ENCODE measurements at regions not wholly inside any gene's neighbourhood (a gene's known extent, or its start where the extent isn't known, plus 50 kb on each side); places are given as distances from the start of the nearest gene placed in this dataset.

- ATAC-seq (no peak), DNase-seq (no peak)
- no peaks in the 10 kb centered on the region for H3K4me1 Mint-ChIP-seq
- intact Hi-C loops (cut with DNase I, micrococcal nuclease), result no loop called here
- ChIA-PET POLR2A (no interaction called here), CTCF (no interaction called here)
- H3K4me3 Mint-ChIP-seq, result no peak overlapping the region
- H3K27ac Mint-ChIP-seq, result no peak overlapping the region
- H3K27me3 Mint-ChIP-seq, result no peaks in the 10 kb centered on the region
- peaks cover 2% of the 10 kb centered on the region for H3K9me3 Mint-ChIP-seq (ENCODE audit: low read depth)
- no peaks in the 10 kb centered on the region for H3K36me3 Mint-ChIP-seq (ENCODE audit: low read depth)
Measured at GRCh38 chr3:176378789-176379188, 818.5 kb downstream of the TBL1XR1 start.

- POLR2A ChIA-PET, result no interaction called here
- Mint-ChIP-seq H3K27me3 (no peaks in the 10 kb centered on the region), H3K4me3 (no peak overlapping the region), H3K9me3 (ENCODE audit: low read depth) (peaks cover under 1% of the 10 kb centered on the region), H3K27ac (no peak overlapping the region), H3K36me3 (ENCODE audit: low read depth) (no peaks in the 10 kb centered on the region), H3K4me1 (no peaks in the 10 kb centered on the region)
- CTCF ChIA-PET, result no interaction called here
- ATAC-seq (no peak), DNase-seq (no peak)
- intact Hi-C loops (cut with DNase I, micrococcal nuclease), result no loop called here
Measured at GRCh38 chr3:176376531-176376930, 820.8 kb downstream of the TBL1XR1 start.

- ChIA-PET POLR2A (no interaction called here), CTCF (interaction anchor here (0.6 kb wide), 1 partner anchor 1986 kb away, joined by 3 read pairs; no protein-coding TSS in a partner anchor)
- Mint-ChIP-seq H3K4me3 (no peak overlapping the region), H3K27ac (no peak overlapping the region), H3K36me3 (ENCODE audit: low read depth) (no peaks in the 10 kb centered on the region), H3K9me3 (ENCODE audit: low read depth) (no peaks in the 10 kb centered on the region), H3K4me1 (no peaks in the 10 kb centered on the region), H3K27me3 (no peaks in the 10 kb centered on the region)
- ATAC-seq (no peak), DNase-seq (no peak)
- intact Hi-C loops (cut with DNase I, micrococcal nuclease), result no loop called here
Measured at GRCh38 chr3:176375519-176375918, 821.8 kb downstream of the TBL1XR1 start.

DNA sequence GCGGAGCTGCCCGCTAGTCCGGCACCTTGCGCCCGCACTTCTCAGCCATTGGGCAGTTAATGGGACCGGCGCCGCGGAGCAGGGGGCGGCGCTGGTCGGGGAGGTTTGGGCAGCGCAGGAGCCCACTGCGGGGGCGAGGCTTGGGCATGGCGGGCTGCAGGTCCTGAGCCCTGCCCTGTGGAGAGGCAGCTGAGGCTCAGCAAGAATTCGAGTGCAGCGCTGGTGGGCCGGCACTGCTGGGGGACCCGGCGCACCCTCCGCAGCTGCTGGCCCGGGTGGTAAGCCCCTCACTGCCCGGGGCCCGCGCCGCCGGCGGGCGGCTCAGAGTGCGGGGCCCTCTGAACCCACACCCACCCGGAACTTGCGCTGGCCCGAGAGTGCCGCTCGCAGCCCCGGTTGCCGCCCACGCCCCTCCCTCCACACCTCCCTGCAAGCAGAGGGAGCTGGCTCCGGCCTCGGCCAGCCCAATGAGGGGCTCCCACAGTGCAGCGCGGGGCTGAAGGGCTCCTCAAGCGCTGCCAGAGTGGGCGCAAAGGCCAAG is 835.0 kb downstream of the TBL1XR1 start:
- ATAC-seq (no peak), DNase-seq (no peak)
- Mint-ChIP-seq H3K27me3 (no peaks in the 10 kb centered on the region), H3K36me3 (ENCODE audit: low read depth) (no peaks in the 10 kb centered on the region), H3K4me3 (no peak overlapping the region), H3K9me3 (ENCODE audit: low read depth) (peaks cover 7% of the 10 kb centered on the region), H3K4me1 (no peaks in the 10 kb centered on the region), H3K27ac (no peak overlapping the region)
- intact Hi-C loops (cut with DNase I, micrococcal nuclease), result no loop called here
- ChIA-PET CTCF (no interaction called here), POLR2A (no interaction called here)

- no peaks in the 10 kb centered on the region for H3K27me3 Mint-ChIP-seq
- peaks cover 9% of the 10 kb centered on the region for H3K9me3 Mint-ChIP-seq (ENCODE audit: low read depth)
- intact Hi-C loops (cut with DNase I, micrococcal nuclease), result no loop called here
- POLR2A ChIA-PET, result no interaction called here
- H3K27ac Mint-ChIP-seq, result no peak overlapping the region
- no peaks in the 10 kb centered on the region for H3K36me3 Mint-ChIP-seq (ENCODE audit: low read depth)
- DNase-seq (no peak), ATAC-seq (no peak)
- H3K4me3 Mint-ChIP-seq, result no peak overlapping the region
- no peaks in the 10 kb centered on the region for H3K4me1 Mint-ChIP-seq
- CTCF ChIA-PET, result no interaction called here
Measured at GRCh38 chr3:176359211-176359610, 838.1 kb downstream of the TBL1XR1 start.

DNA sequence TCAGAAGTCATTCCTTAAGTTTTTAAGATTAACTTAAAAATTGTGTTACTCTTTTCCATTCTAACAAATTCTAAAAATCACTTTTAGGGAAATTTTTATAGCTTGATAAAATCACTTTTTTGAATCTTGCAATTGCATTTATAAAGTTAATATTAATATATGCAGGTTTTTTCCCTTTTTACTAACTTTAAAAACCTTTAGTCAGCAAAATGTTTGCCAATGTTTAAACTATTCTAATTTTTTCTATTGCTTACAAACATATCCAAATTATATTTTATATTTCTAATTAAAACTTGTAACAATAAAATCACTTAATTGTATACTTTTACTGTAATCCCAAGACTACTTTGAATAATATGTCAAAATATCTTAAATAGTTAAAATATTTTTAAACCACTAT is 839.4 kb downstream of the TBL1XR1 start:
- ChIA-PET CTCF (no interaction called here), POLR2A (no interaction called here)
- intact Hi-C loops (cut with DNase I, micrococcal nuclease), result no loop called here
- Mint-ChIP-seq H3K9me3 (ENCODE audit: low read depth) (peaks cover 9% of the 10 kb centered on the region), H3K4me3 (no peak overlapping the region), H3K27ac (no peak overlapping the region), H3K4me1 (no peaks in the 10 kb centered on the region), H3K36me3 (ENCODE audit: low read depth) (no peaks in the 10 kb centered on the region), H3K27me3 (no peaks in the 10 kb centered on the region)
- ATAC-seq, result no peak
- no peak for DNase-seq

DNA sequence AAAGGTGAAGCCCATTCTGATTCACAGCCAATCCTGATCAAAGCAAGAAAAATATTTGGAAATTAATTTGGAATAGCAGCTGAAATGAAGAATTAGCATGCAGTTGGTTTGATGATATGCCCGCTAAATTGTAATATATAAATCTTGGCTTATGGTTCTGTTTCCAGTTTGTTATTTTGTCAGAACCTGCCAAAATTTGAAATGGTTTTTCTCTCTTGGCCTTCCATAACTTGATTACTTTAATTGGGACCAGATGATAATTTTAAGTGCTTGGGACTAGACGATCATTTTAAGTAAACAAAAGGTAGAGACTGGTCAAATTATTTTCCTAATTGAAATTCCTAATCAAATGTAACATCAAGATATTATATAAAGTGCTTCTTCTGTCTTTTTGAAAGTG is 842.4 kb downstream of the TBL1XR1 start:
- no peaks in the 10 kb centered on the region for H3K4me1 Mint-ChIP-seq
- H3K36me3 Mint-ChIP-seq (ENCODE audit: low read depth), result no peaks in the 10 kb centered on the region
- CTCF ChIA-PET, result no interaction called here

GRCh38 chr3:176352716-176353334 is 844.5 kb downstream of the TBL1XR1 start:
- no peak overlapping the region for H3K4me3 Mint-ChIP-seq
- no peaks in the 10 kb centered on the region for H3K27me3 Mint-ChIP-seq
- POLR2A ChIA-PET, result no interaction called here
- no peaks in the 10 kb centered on the region for H3K36me3 Mint-ChIP-seq (ENCODE audit: low read depth)
- CTCF ChIA-PET, result no interaction called here
- H3K27ac Mint-ChIP-seq, result no peak overlapping the region
- H3K9me3 Mint-ChIP-seq (ENCODE audit: low read depth), result peaks cover 4% of the 10 kb centered on the region
- DNase-seq (no peak), ATAC-seq (no peak)
- intact Hi-C loops (cut with DNase I, micrococcal nuclease), result no loop called here
- H3K4me1 Mint-ChIP-seq, result no peaks in the 10 kb centered on the region

More for the DNA sequence above, 842.4 kb downstream of the TBL1XR1 start:
- POLR2A ChIA-PET, result no interaction called here
- Mint-ChIP-seq H3K27ac (no peak overlapping the region), H3K27me3 (no peaks in the 10 kb centered on the region), H3K9me3 (ENCODE audit: low read depth) (peaks cover 2% of the 10 kb centered on the region), H3K4me3 (no peak overlapping the region)
- DNase-seq (no peak), ATAC-seq (no peak)
- intact Hi-C loops (cut with DNase I, micrococcal nuclease), result no loop called here

DNA sequence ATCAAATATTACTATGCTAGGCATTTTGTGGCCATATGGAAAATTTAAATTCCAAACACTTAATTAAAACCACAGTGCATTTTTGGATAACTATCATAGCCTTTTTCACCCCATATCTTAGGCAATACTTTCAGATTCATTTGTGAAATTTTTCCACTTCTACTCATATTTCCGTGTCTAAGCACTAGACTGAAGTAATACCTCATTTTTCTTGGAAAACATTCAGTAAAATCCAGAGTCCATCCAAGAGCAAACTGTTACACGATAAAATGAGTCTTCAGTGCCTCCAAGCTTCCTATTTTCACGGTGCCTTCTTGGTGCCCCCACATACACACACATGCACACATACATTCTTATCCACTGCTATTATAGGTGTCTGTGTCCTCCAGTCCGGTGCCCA is 845.9 kb downstream of the TBL1XR1 start:
- ATAC-seq (no peak), DNase-seq (no peak)
- H3K27ac Mint-ChIP-seq, result no peak overlapping the region
- H3K4me3 Mint-ChIP-seq, result no peak overlapping the region
- H3K9me3 Mint-ChIP-seq (ENCODE audit: low read depth), result peaks cover 4% of the 10 kb centered on the region
- no peaks in the 10 kb centered on the region for H3K27me3 Mint-ChIP-seq
- CTCF ChIA-PET, result no interaction called here
- intact Hi-C loops (cut with DNase I, micrococcal nuclease), result no loop called here
- POLR2A ChIA-PET, result no interaction called here
- H3K36me3 Mint-ChIP-seq (ENCODE audit: low read depth), result no peaks in the 10 kb centered on the region
- no peaks in the 10 kb centered on the region for H3K4me1 Mint-ChIP-seq

DNA sequence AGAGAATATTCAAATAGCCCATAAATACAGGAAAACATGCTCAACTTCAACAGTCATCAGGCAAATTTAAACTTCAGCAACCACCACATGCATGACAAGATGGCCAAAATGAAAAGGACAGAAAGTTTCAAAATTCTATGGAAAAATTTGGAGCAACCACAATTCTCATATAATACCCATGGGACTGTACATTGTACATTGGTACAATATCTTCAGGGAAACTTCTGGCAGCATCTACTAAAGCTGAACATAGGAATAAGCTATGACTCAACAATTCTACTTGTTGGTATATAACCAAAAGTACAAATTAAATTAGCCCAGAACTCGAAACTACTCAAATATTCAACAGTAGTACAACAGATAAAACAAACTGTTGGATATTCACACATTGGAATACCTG is 847.6 kb downstream of the TBL1XR1 start:
- no peaks in the 10 kb centered on the region for H3K27me3 Mint-ChIP-seq
- H3K27ac Mint-ChIP-seq, result no peak overlapping the region
- DNase-seq (no peak), ATAC-seq (no peak)
- CTCF ChIA-PET, result interaction anchor here (0.6 kb wide), 1 partner anchor 1393 kb away, joined by 4 read pairs; no protein-coding TSS in a partner anchor
- no peaks in the 10 kb centered on the region for H3K4me1 Mint-ChIP-seq
- no peak overlapping the region for H3K4me3 Mint-ChIP-seq
- POLR2A ChIA-PET, result no interaction called here
- intact Hi-C loops (cut with DNase I, micrococcal nuclease), result no loop called here
- H3K9me3 Mint-ChIP-seq (ENCODE audit: low read depth), result peaks cover 2% of the 10 kb centered on the region
- H3K36me3 Mint-ChIP-seq (ENCODE audit: low read depth), result no peaks in the 10 kb centered on the region

GRCh38 chr3:176347424-176348146 is 849.7 kb downstream of the TBL1XR1 start:
- H3K27me3 Mint-ChIP-seq, result no peaks in the 10 kb centered on the region
- H3K9me3 Mint-ChIP-seq (ENCODE audit: low read depth), result peaks cover 2% of the 10 kb centered on the region
- CTCF ChIA-PET, result no interaction called here
- POLR2A ChIA-PET, result no interaction called here
- H3K4me1 Mint-ChIP-seq, result no peaks in the 10 kb centered on the region
- DNase-seq, result no peak
- intact Hi-C loops (cut with DNase I, micrococcal nuclease), result no loop called here
- H3K36me3 Mint-ChIP-seq (ENCODE audit: low read depth), result no peaks in the 10 kb centered on the region
- no peak for ATAC-seq
- H3K27ac Mint-ChIP-seq, result no peak overlapping the region
- no peak overlapping the region for H3K4me3 Mint-ChIP-seq

DNA sequence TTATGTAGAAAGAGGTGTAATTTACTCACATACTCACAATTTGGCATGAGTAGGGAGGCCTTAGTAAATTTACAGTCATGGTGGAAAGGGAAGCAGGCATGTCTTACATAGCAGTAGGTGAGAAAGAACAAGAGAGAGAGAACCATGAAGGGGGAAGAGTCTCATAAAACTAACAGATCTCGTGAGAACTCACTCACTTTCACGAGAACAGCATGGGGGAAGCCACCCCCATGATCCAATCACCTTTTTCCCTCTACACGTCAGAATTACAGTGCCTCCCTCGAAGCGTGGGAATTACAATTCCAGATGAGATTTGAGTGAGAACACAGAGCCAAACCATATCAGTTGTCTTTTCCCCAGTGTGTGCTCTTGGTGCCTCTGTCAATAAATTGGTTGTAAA is 855.3 kb downstream of the TBL1XR1 start:
- DNase-seq (no peak), ATAC-seq (no peak)
- intact Hi-C loops (cut with DNase I, micrococcal nuclease), result no loop called here
- H3K27me3 Mint-ChIP-seq, result no peaks in the 10 kb centered on the region
- H3K9me3 Mint-ChIP-seq (ENCODE audit: low read depth), result no peaks in the 10 kb centered on the region
- ChIA-PET POLR2A (no interaction called here), CTCF (no interaction called here)
- no peak overlapping the region for H3K4me3 Mint-ChIP-seq
- H3K27ac Mint-ChIP-seq, result no peak overlapping the region
- H3K36me3 Mint-ChIP-seq (ENCODE audit: low read depth), result no peaks in the 10 kb centered on the region
- no peaks in the 10 kb centered on the region for H3K4me1 Mint-ChIP-seq

All from activated CD4-positive, alpha-beta T cell treated with anti-CD3 and anti-CD28 coated beads for 36 hours (primary cell).